ENCODE measurements at regions not wholly inside any gene's neighbourhood (a gene's known extent, or its start where the extent isn't known, plus 50 kb on each side); places are given as distances from the start of the nearest gene placed in this dataset.

- DNase-seq (ENCODE audit: low read depth) = no peak
Measured at GRCh38 chr4:136751556-136751955, 780.7 kb downstream of the PCDH18 start.

GRCh38 chr4:136750897-136751296 is 781.4 kb downstream of the PCDH18 start:
- no peak for DNase-seq (ENCODE audit: low read depth)

GRCh38 chr4:136749989-136750388 is 782.3 kb downstream of the PCDH18 start:
- no peak for DNase-seq (ENCODE audit: low read depth)

GRCh38 chr4:136748773-136749172 is 783.5 kb downstream of the PCDH18 start:
- no peak for DNase-seq (ENCODE audit: low read depth)

GRCh38 chr4:136748165-136748564 is 784.1 kb downstream of the PCDH18 start:
- no peak for DNase-seq (ENCODE audit: low read depth)

- DNase-seq (ENCODE audit: low read depth) = no peak
Measured at GRCh38 chr4:136743238-136743637, 789.1 kb downstream of the PCDH18 start.

GRCh38 chr4:136742333-136742732 is 790.0 kb downstream of the PCDH18 start:
- no peak for DNase-seq (ENCODE audit: low read depth)

- no peak for DNase-seq (ENCODE audit: low read depth)
Measured at GRCh38 chr4:136741468-136741867, 790.8 kb downstream of the PCDH18 start.

GRCh38 chr4:136740326-136740725 is 792.0 kb downstream of the PCDH18 start:
- no peak for DNase-seq (ENCODE audit: low read depth)

- no peak for DNase-seq (ENCODE audit: low read depth)
Measured at GRCh38 chr4:136737066-136737465, 795.2 kb downstream of the PCDH18 start.

GRCh38 chr4:136731025-136731424 is 801.3 kb downstream of the PCDH18 start:
- DNase-seq (ENCODE audit: low read depth) = no peak

- DNase-seq (ENCODE audit: low read depth) = no peak
Measured at GRCh38 chr4:136725286-136726081, 806.8 kb downstream of the PCDH18 start.

- no peak for DNase-seq (ENCODE audit: low read depth)
Measured at GRCh38 chr4:136713140-136713539, 819.2 kb downstream of the PCDH18 start.

GRCh38 chr4:136709897-136710296 is 822.4 kb downstream of the PCDH18 start:
- no peak for DNase-seq (ENCODE audit: low read depth)

- no peak for DNase-seq (ENCODE audit: low read depth)
Measured at GRCh38 chr4:136706942-136707341, 825.4 kb downstream of the PCDH18 start.

- no peak for DNase-seq (ENCODE audit: low read depth)
Measured at GRCh38 chr4:136699905-136700304, 832.4 kb downstream of the PCDH18 start.

GRCh38 chr4:136691607-136692006 is 840.7 kb downstream of the PCDH18 start:
- DNase-seq (ENCODE audit: low read depth) = no peak

- DNase-seq (ENCODE audit: low read depth) = no peak
Measured at GRCh38 chr4:136690360-136690759, 841.9 kb downstream of the PCDH18 start.

GRCh38 chr4:136687596-136687995 is 844.7 kb downstream of the PCDH18 start:
- DNase-seq (ENCODE audit: low read depth) = no peak

- no peak for DNase-seq (ENCODE audit: low read depth)
Measured at GRCh38 chr4:136687118-136687517, 845.2 kb downstream of the PCDH18 start.

- DNase-seq (ENCODE audit: low read depth) = no peak
Measured at GRCh38 chr4:136680761-136681160, 851.5 kb downstream of the PCDH18 start.

GRCh38 chr4:136680271-136680670 is 852.0 kb downstream of the PCDH18 start:
- no peak for DNase-seq (ENCODE audit: low read depth)

- no peak for DNase-seq (ENCODE audit: low read depth)
Measured at GRCh38 chr4:136670265-136670664, 862.0 kb downstream of the PCDH18 start.

GRCh38 chr4:136664988-136665387 is 867.3 kb downstream of the PCDH18 start:
- DNase-seq (ENCODE audit: low read depth) = no peak

Data from CMK (cell line).